ENCODE measurements at regions not wholly inside any gene's neighbourhood (a gene's known extent, or its start where the extent isn't known, plus 50 kb on each side); places are given as distances from the start of the nearest gene placed in this dataset.

- no peak for DNase-seq
These were observed 465.6 kb upstream of the KIF2A start for GRCh38 chr5:61840361-61840760.

- no peak for DNase-seq
These were observed 463.2 kb upstream of the KIF2A start for GRCh38 chr5:61842840-61843239.

- DNase-seq: no peak
These were observed 455.3 kb upstream of the KIF2A start for GRCh38 chr5:61850696-61851095.

GRCh38 chr5:61854531-61854930, 451.5 kb upstream of the KIF2A start:
- no peak for DNase-seq

GRCh38 chr5:61860978-61861377, 445.0 kb upstream of the KIF2A start:
- DNase-seq: no peak

GRCh38 chr5:61866930-61867329, 439.1 kb upstream of the KIF2A start:
- peak; percentile 25 for DNase-seq

GRCh38 chr5:61869333-61869732, 436.7 kb upstream of the KIF2A start:
- DNase-seq: no peak

- no peak for DNase-seq
These were observed 427.5 kb upstream of the KIF2A start for GRCh38 chr5:61878471-61878870.

- no peak for DNase-seq
These were observed 424.1 kb upstream of the KIF2A start for GRCh38 chr5:61881821-61882487.

- no peak for DNase-seq
These were observed 423.0 kb upstream of the KIF2A start for GRCh38 chr5:61882901-61883500.

GRCh38 chr5:61884252-61884855, 421.7 kb upstream of the KIF2A start:
- no peak for DNase-seq

GRCh38 chr5:61886214-61886613, 419.8 kb upstream of the KIF2A start:
- no peak for DNase-seq

GRCh38 chr5:61887271-61887670, 418.7 kb upstream of the KIF2A start:
- no peak for DNase-seq

- no peak for DNase-seq
These were observed 412.0 kb upstream of the KIF2A start for GRCh38 chr5:61894046-61894445.

- DNase-seq: no peak
These were observed 409.2 kb upstream of the KIF2A start for GRCh38 chr5:61896811-61897210.

- DNase-seq: no peak
These were observed 408.8 kb upstream of the KIF2A start for GRCh38 chr5:61897251-61897650.

GRCh38 chr5:61901997-61902396, 404.0 kb upstream of the KIF2A start:
- DNase-seq: no peak

- no peak for DNase-seq
These were observed 401.3 kb upstream of the KIF2A start for GRCh38 chr5:61904730-61905129.

- no peak for DNase-seq
These were observed 400.4 kb upstream of the KIF2A start for GRCh38 chr5:61905613-61906012.

- DNase-seq: no peak
These were observed 399.2 kb upstream of the KIF2A start for GRCh38 chr5:61906820-61907219.

GRCh38 chr5:61907995-61908394, 398.0 kb upstream of the KIF2A start:
- DNase-seq: no peak

GRCh38 chr5:61910771-61911170, 395.2 kb upstream of the KIF2A start:
- peak; percentile 28 for DNase-seq

GRCh38 chr5:61912559-61912958, 393.4 kb upstream of the KIF2A start:
- DNase-seq: no peak

GRCh38 chr5:61915646-61916045, 390.4 kb upstream of the KIF2A start:
- no peak for DNase-seq
